HepG2 (cell line): ENCODE measurements at regions not wholly inside any gene's neighbourhood (a gene's known extent, or its start where the extent isn't known, plus 50 kb on each side); places are given as distances from the start of the nearest gene placed in this dataset.

Experiments
- CTCF ChIP-seq: sonication (generic); formaldehyde crosslinking; IDR thresholded peaks from 2 replicates; pipeline ENCODE4 v1.5.0; 2020; ENCODE audit warnings: mild to moderate bottlenecking, missing genetic modification reagents, moderate library complexity
- ERF ChIP-seq: IDR thresholded peaks from 2 replicates; pipeline ENCODE4 v1.6.1; 2018; ENCODE audit warnings: missing biosample characterization, missing genetic modification reagents
- EZH2 ChIP-seq: conservative IDR thresholded peaks from 2 replicates; pipeline ENCODE4 v1.6.1; 2012; ENCODE audit warnings: mild to moderate bottlenecking, low read depth, low read length, moderate library complexity
- FOXK1 ChIP-seq: sonication (generic); formaldehyde crosslinking; IDR thresholded peaks from 2 replicates; pipeline ENCODE4 v1.4.0; 2020; ENCODE audit warnings: low read depth, missing genetic modification reagents, borderline replicate concordance
- MAZ ChIP-seq, 2 experiments: sonication (generic) in 1 of 2; formaldehyde crosslinking in 1 of 2; IDR thresholded peaks; 2 replicates each; pipeline versions ENCODE4 v1.5.0 to v1.6.1; 2012 to 2020; ENCODE audit warnings: low read depth in 2 of 2, mild to moderate bottlenecking in 2 of 2, borderline replicate concordance in 1 of 2, improper control_type of control experiment in 1 of 2, low read length in 1 of 2, missing genetic modification reagents in 1 of 2, moderate library complexity in 1 of 2
- POLR2AphosphoS2 ChIP-seq: IDR thresholded peaks from 2 replicates; pipeline ENCODE4 v1.6.1; 2011; ENCODE audit warnings: low read depth, low read length, improper control_type of control experiment
- POLR2AphosphoS5 ChIP-seq: IDR thresholded peaks from 2 replicates; pipeline ENCODE4 v1.6.1; 2012; ENCODE audit warnings: low read depth, low read length
- POLR2G ChIP-seq: fragments of 200-400 bp; formaldehyde crosslinking; IDR thresholded peaks from 2 replicates; pipeline ENCODE4 v1.6.1; 2018; ENCODE audit warnings: mild to moderate bottlenecking, low read depth, low read length, moderate library complexity
- RAD21 ChIP-seq: fragments of 450-650 bp; formaldehyde crosslinking; IDR thresholded peaks from 2 replicates; pipeline ENCODE4 v1.5.0; 2020; ENCODE audit warnings: mild to moderate bottlenecking
- TBP ChIP-seq: sonication (generic); formaldehyde crosslinking; IDR thresholded peaks from 2 replicates; pipeline ENCODE4 v1.5.0; 2020; ENCODE audit warnings: missing genetic modification reagents
- TCF7L2 ChIP-seq: IDR thresholded peaks from 2 replicates; pipeline ENCODE4 v1.6.1; 2011; ENCODE audit warnings: mild to moderate bottlenecking, low read depth, low read length, moderate library complexity
- ZBTB8A ChIP-seq: sonication (generic); formaldehyde crosslinking; IDR thresholded peaks from 2 replicates; pipeline ENCODE4 v1.4.0; 2020; ENCODE audit warnings: mild to moderate bottlenecking, low read depth, missing genetic modification reagents, borderline replicate concordance
- ZNF121 ChIP-seq: sonication (generic); formaldehyde crosslinking; IDR thresholded peaks from 2 replicates; pipeline ENCODE4 v1.5.0; 2020; ENCODE audit warnings: mild to moderate bottlenecking, missing genetic modification reagents
- ZNF292 ChIP-seq: sonication (generic); formaldehyde crosslinking; IDR thresholded peaks from 2 replicates; pipeline ENCODE4 v1.8.1; 2022; ENCODE audit warnings: mild to moderate bottlenecking, low read depth, missing genetic modification reagents, borderline replicate concordance

- no peak for TF ChIP-seq RAD21 (CRISPR knock-in tag)
- TF ChIP-seq POLR2AphosphoS5, result no peak
- no peak for TF ChIP-seq TCF7L2
- TF ChIP-seq CTCF (CRISPR knock-in tag), result no peak
- TF ChIP-seq MAZ (IDR thresholded peaks at IDR 0.05; ENCODE audit: borderline replicate concordance, low read depth, low read length), result no peak
- no peak for TF ChIP-seq MAZ (CRISPR knock-in tag; IDR thresholded peaks at IDR 0.05; ENCODE audit: low read depth)
- TF ChIP-seq POLR2AphosphoS2, result no peak
- no peak for TF ChIP-seq EZH2
- TF ChIP-seq ZNF121 (CRISPR knock-in tag), result no peak
- no peak for TF ChIP-seq ZNF292 (CRISPR knock-in tag)
- no peak for TF ChIP-seq ZBTB8A (CRISPR knock-in tag)
- no peak for TF ChIP-seq ERF
- no peak for TF ChIP-seq FOXK1 (CRISPR knock-in tag)
- TF ChIP-seq POLR2G, result no peak
- no peak for TF ChIP-seq TBP (CRISPR knock-in tag)
These were observed 72.3 kb upstream of the POU2AF2 start for GRCh38 chr11:111173221-111173620.
